ENCODE measurements at regions not wholly inside any gene's neighbourhood (a gene's known extent, or its start where the extent isn't known, plus 50 kb on each side); places are given as distances from the start of the nearest gene placed in this dataset.

DNA sequence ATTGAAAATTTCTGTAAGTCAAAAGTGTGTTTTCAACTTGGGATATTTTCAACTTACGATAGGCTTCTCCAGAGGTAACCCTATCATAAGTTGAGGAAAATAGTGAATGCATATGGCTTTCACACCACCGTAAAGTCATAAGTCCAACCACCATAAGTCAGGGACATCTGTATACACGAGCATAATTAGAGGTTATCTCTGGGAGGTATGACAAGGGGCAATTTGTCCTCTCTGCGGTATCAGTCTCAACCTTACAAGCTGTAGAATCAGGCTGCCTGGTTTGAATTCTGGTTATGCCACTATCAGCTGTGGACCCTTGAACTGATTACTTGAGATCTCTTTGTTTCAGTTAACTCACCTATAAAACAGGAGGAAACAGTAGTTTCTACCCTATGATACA is 202.9 kb upstream of the JARID2 start (continued):
- no peak for TF ChIP-seq SAFB2 (CRISPR knock-in tag; IDR thresholded peaks at IDR 0.05; ENCODE audit: borderline replicate concordance, low read depth)
- no peak for TF ChIP-seq ZNF230 (CRISPR knock-in tag; IDR thresholded peaks at IDR 0.05)
- no peak for TF ChIP-seq HMG20A (CRISPR knock-in tag; IDR thresholded peaks at IDR 0.05; ENCODE audit: borderline replicate concordance)
- TF ChIP-seq ZNF572 (CRISPR knock-in tag; IDR thresholded peaks at IDR 0.05) = no peak
- TF ChIP-seq ZNF557 (CRISPR knock-in tag; IDR thresholded peaks at IDR 0.05) = no peak

DNA sequence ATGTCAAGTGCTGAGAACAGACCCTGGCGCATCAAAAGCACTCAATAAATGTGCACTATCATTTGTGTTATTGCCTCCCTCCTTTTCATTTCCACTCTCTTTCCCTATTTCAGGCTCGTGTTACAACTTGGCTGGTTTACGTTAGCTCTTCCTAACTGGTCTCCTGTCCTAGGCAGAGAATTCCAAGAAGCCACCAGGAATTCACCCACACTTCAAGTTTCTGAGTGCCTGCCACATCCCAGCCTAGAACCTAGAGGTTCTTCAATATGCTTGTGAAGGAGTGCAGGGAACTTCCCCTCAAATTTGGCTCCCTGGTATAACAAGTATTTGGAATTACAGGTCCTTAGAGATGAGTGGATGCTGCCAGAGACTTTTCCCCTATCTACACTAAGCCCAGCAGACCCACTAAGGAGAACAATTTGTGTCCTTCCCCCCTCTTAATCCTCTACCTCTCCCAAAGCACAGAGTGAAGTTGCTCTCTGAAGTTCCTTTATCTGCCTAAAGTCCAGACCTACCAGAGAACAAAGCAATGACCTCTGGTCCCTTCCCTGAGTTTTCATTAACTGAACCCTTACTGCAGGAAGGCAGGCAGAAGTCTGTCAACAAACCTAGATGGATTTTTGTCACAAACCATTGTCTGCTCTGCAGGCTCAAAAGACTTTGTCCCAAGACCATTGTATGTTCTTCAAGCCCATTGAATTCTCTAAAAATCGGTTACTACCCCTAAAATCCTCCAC is 201.6 kb upstream of the JARID2 start:
- peaks cover 39% of the 10 kb centered on the region for H3K4me1 ChIP-seq (ENCODE audit: insufficient read depth, low read length)
- H3K9me3 ChIP-seq (ENCODE audit: low read length) = no peaks in the 10 kb centered on the region
- H3K4me2 ChIP-seq (ENCODE audit: low read depth, low read length) = peak overlapping the region; percentile 43
- WGBS (ENCODE audit: low lambda C conversion rate) = 48% methylated on average over 4 of the region's 4 CpGs
- H3K79me2 ChIP-seq (ENCODE audit: insufficient read depth, low read length) = no peaks in the 10 kb centered on the region
- no TSS peak for BruUV-seq (replicated peaks)
- H3K4me3 ChIP-seq (replicated peaks in 1 of 3; ENCODE audit: insufficient read depth in 1 of 3, low read depth in 2 of 3, low read length in 3 of 3) = no peak overlapping the region
- H3K27me3 ChIP-seq (ENCODE audit: control insufficient read depth in 1 of 2, insufficient read depth in 2 of 2, low read length in 2 of 2) = no peaks in the 10 kb centered on the region
- in situ Hi-C loops (cut with HindIII; ENCODE audit: extremely low pct_ligation_motif_present, low pct_unique_long_range_greater_than_20kb) (no loop called here), intact Hi-C loops (cut with micrococcal nuclease; ENCODE audit: unreplicated experiment) (no loop called here)
- ChIA-PET POLR2A (no interaction called here), CTCF (ENCODE audit: low intra/inter-chr PET ratio, low total read pairs) (no interaction called here)
- DNase-seq (ENCODE audit: low spot score) (peak; percentile 66), ATAC-seq (peak; percentile 93), FAIRE-seq (peak; percentile 85)
- no peak overlapping the region for H3K9ac ChIP-seq (ENCODE audit: insufficient read depth, low read depth, low read length)
- H2AFZ ChIP-seq (ENCODE audit: low read length) = no peak overlapping the region
- no peaks in the 10 kb centered on the region for H3K36me3 ChIP-seq (replicated peaks in 1 of 2; ENCODE audit: control insufficient read depth in 1 of 2, insufficient read depth in 2 of 2, low read length in 2 of 2)
- peak overlapping the region; percentile 8 for H3K27ac ChIP-seq (ENCODE audit: extremely low read length, insufficient read depth, low read length)
- no peaks in the 10 kb centered on the region for H4K20me1 ChIP-seq (ENCODE audit: insufficient read depth, low read length)
- TF ChIP-seq TOPORS (CRISPR knock-in tag; IDR thresholded peaks at IDR 0.05) (no peak), RCOR2 (CRISPR knock-in tag; IDR thresholded peaks at IDR 0.05) (peak; percentile 61; the same call in 1 of the 2 replicates), KAT7 (CRISPR knock-in tag; IDR thresholded peaks at IDR 0.05; ENCODE audit: borderline replicate concordance) (no peak), CREB1 (IDR thresholded peaks at IDR 0.05) (no peak), CREB1 (CRISPR knock-in tag; IDR thresholded peaks at IDR 0.05) (no peak), ZNF230 (CRISPR knock-in tag; IDR thresholded peaks at IDR 0.05) (no peak), HNF4G (IDR thresholded peaks at IDR 0.05; ENCODE audit: borderline replicate concordance, low read depth, low read length) (peak; percentile 77), HNF4G (CRISPR knock-in tag; IDR thresholded peaks at IDR 0.05; ENCODE audit: borderline replicate concordance, low read depth) (peak; percentile 80; the same call in 1 of the 2 replicates)
- TF ChIP-seq, protein P1, sequence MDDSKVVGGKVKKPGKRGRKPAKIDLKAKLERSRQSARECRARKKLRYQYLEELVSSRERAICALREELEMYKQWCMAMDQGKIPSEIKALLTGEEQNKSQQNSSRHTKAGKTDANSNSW (CRISPR knock-in tag; IDR thresholded peaks at IDR 0.05; ENCODE audit: borderline replicate concordance) = no peak
- TF ChIP-seq, protein P2, sequence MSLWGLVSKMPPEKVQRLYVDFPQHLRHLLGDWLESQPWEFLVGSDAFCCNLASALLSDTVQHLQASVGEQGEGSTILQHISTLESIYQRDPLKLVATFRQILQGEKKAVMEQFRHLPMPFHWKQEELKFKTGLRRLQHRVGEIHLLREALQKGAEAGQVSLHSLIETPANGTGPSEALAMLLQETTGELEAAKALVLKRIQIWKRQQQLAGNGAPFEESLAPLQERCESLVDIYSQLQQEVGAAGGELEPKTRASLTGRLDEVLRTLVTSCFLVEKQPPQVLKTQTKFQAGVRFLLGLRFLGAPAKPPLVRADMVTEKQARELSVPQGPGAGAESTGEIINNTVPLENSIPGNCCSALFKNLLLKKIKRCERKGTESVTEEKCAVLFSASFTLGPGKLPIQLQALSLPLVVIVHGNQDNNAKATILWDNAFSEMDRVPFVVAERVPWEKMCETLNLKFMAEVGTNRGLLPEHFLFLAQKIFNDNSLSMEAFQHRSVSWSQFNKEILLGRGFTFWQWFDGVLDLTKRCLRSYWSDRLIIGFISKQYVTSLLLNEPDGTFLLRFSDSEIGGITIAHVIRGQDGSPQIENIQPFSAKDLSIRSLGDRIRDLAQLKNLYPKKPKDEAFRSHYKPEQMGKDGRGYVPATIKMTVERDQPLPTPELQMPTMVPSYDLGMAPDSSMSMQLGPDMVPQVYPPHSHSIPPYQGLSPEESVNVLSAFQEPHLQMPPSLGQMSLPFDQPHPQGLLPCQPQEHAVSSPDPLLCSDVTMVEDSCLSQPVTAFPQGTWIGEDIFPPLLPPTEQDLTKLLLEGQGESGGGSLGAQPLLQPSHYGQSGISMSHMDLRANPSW (CRISPR knock-in tag; IDR thresholded peaks at IDR 0.05; ENCODE audit: borderline replicate concordance) = no peak
- TF ChIP-seq, protein P3, sequence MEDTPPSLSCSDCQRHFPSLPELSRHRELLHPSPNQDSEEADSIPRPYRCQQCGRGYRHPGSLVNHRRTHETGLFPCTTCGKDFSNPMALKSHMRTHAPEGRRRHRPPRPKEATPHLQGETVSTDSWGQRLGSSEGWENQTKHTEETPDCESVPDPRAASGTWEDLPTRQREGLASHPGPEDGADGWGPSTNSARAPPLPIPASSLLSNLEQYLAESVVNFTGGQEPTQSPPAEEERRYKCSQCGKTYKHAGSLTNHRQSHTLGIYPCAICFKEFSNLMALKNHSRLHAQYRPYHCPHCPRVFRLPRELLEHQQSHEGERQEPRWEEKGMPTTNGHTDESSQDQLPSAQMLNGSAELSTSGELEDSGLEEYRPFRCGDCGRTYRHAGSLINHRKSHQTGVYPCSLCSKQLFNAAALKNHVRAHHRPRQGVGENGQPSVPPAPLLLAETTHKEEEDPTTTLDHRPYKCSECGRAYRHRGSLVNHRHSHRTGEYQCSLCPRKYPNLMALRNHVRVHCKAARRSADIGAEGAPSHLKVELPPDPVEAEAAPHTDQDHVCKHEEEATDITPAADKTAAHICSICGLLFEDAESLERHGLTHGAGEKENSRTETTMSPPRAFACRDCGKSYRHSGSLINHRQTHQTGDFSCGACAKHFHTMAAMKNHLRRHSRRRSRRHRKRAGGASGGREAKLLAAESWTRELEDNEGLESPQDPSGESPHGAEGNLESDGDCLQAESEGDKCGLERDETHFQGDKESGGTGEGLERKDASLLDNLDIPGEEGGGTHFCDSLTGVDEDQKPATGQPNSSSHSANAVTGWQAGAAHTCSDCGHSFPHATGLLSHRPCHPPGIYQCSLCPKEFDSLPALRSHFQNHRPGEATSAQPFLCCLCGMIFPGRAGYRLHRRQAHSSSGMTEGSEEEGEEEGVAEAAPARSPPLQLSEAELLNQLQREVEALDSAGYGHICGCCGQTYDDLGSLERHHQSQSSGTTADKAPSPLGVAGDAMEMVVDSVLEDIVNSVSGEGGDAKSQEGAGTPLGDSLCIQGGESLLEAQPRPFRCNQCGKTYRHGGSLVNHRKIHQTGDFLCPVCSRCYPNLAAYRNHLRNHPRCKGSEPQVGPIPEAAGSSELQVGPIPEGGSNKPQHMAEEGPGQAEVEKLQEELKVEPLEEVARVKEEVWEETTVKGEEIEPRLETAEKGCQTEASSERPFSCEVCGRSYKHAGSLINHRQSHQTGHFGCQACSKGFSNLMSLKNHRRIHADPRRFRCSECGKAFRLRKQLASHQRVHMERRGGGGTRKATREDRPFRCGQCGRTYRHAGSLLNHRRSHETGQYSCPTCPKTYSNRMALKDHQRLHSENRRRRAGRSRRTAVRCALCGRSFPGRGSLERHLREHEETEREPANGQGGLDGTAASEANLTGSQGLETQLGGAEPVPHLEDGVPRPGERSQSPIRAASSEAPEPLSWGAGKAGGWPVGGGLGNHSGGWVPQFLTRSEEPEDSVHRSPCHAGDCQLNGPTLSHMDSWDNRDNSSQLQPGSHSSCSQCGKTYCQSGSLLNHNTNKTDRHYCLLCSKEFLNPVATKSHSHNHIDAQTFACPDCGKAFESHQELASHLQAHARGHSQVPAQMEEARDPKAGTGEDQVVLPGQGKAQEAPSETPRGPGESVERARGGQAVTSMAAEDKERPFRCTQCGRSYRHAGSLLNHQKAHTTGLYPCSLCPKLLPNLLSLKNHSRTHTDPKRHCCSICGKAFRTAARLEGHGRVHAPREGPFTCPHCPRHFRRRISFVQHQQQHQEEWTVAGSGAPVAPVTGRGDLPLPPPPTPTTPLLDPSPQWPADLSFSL (CRISPR knock-in tag; IDR thresholded peaks at IDR 0.05) = no peak

All from HepG2 (cell line).